ENCODE measurements at regions not wholly inside any gene's neighbourhood (a gene's known extent, or its start where the extent isn't known, plus 50 kb on each side); places are given as distances from the start of the nearest gene placed in this dataset.

DNA sequence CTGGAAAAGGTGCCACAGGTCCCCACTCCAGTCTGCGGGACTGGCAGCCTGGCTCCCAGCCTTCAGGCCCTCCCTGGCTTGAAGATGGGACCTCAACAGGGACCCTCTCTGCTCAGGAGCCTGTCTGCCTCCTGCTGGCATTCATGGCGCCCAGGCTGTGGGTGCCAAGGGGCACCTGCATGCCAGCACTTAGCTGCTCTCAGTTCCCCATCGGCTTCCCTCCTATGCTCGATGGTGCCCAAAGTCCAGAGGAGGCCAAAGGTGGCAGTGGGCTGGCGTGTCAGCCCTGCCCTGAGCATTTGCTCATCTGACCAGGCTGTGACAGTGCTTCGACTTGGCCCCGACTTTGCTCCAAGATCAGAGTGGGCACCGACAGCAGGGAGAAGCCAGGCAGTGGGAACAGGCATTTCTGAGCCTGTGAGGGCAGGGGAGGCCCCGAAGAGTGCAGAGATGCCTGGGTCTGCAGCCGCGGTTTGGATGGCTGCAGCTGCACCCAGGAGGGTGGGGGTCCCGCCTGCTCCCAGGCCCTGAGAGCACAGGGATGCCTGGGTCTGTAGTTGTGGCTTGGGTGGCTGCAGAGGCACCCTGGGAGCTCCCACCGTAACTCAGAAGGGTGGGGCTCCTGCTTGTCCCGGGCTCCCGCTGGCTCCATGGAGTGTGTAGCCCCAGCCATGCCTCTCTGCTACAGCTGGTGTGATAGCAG is 463.6 kb downstream of the TBC1D22A start:
- TF ChIP-seq GATA2 (IDR thresholded peaks at IDR 0.05; ENCODE audit: low read depth, low read length): no peak
- TF ChIP-seq GATA3 (IDR thresholded peaks at IDR 0.05; ENCODE audit: low read depth, low read length): no peak
